GM20431 (cell line): ENCODE measurements at regions not wholly inside any gene's neighbourhood (a gene's known extent, or its start where the extent isn't known, plus 50 kb on each side); places are given as distances from the start of the nearest gene placed in this dataset.

Source experiments
- in situ Hi-C: fragments of 300-500 bp; cut with MseI, MboI; formaldehyde crosslinking; loops from one replicate; pipeline ENCODE4 v1.15.0; 2020; ENCODE audit warnings: low sequenced_read_pairs; ENCODE audit not compliant: unreplicated experiment

- in situ Hi-C loops, result no loop called here
Observed at GRCh38 chr16:49011901-49012300, 269.7 kb downstream of the CBLN1 start.

- in situ Hi-C loops, result no loop called here
Observed at GRCh38 chr16:49010879-49011278, 270.8 kb downstream of the CBLN1 start.

- in situ Hi-C loops, result no loop called here
Observed at GRCh38 chr16:49010396-49010795, 271.2 kb downstream of the CBLN1 start.

- in situ Hi-C loops, result no loop called here
Observed at GRCh38 chr16:49009204-49009603, 272.4 kb downstream of the CBLN1 start.

- in situ Hi-C loops, result no loop called here
Observed at GRCh38 chr16:49003992-49004391, 277.6 kb downstream of the CBLN1 start.

- in situ Hi-C loops, result no loop called here
Observed at GRCh38 chr16:49003022-49003421, 278.6 kb downstream of the CBLN1 start.

GRCh38 chr16:49000594-49000993 lies 281.0 kb downstream of the CBLN1 start:
- in situ Hi-C loops, result no loop called here

- in situ Hi-C loops, result no loop called here
Observed at GRCh38 chr16:48999508-48999907, 282.1 kb downstream of the CBLN1 start.

- in situ Hi-C loops, result no loop called here
Observed at GRCh38 chr16:48999044-48999443, 282.6 kb downstream of the CBLN1 start.

GRCh38 chr16:48997946-48998345 lies 283.7 kb downstream of the CBLN1 start:
- in situ Hi-C loops, result no loop called here

- in situ Hi-C loops, result no loop called here
Observed at GRCh38 chr16:48997081-48997615, 284.5 kb downstream of the CBLN1 start.

GRCh38 chr16:48978501-48978900 lies 303.1 kb downstream of the CBLN1 start:
- in situ Hi-C loops, result no loop called here

GRCh38 chr16:48972236-48972635 lies 309.4 kb downstream of the CBLN1 start:
- in situ Hi-C loops, result no loop called here

GRCh38 chr16:48971571-48972077 lies 310.0 kb downstream of the CBLN1 start:
- in situ Hi-C loops, result no loop called here

- in situ Hi-C loops, result no loop called here
Observed at GRCh38 chr16:48970216-48970615, 311.4 kb downstream of the CBLN1 start.

- in situ Hi-C loops, result no loop called here
Observed at GRCh38 chr16:48969611-48970010, 312.0 kb downstream of the CBLN1 start.

- in situ Hi-C loops, result no loop called here
Observed at GRCh38 chr16:48965386-48965785, 316.3 kb downstream of the CBLN1 start.

GRCh38 chr16:48963901-48964615 lies 317.6 kb downstream of the CBLN1 start:
- in situ Hi-C loops, result no loop called here

GRCh38 chr16:48963306-48963705 lies 318.3 kb downstream of the CBLN1 start:
- in situ Hi-C loops, result no loop called here

- in situ Hi-C loops, result no loop called here
Observed at GRCh38 chr16:48961546-48961945, 320.1 kb downstream of the CBLN1 start.

GRCh38 chr16:48960830-48961229 lies 320.8 kb downstream of the CBLN1 start:
- in situ Hi-C loops, result no loop called here

- in situ Hi-C loops, result no loop called here
Observed at GRCh38 chr16:48959747-48960146, 321.9 kb downstream of the CBLN1 start.
